ENCODE measurements at regions not wholly inside any gene's neighbourhood (a gene's known extent, or its start where the extent isn't known, plus 50 kb on each side); places are given as distances from the start of the nearest gene placed in this dataset.
"Not testable (repeated sequence)": the region's sequence is repeated elsewhere in the genome, so short reads cannot be mapped to it uniquely, and the experiment has no call there.

DNA sequence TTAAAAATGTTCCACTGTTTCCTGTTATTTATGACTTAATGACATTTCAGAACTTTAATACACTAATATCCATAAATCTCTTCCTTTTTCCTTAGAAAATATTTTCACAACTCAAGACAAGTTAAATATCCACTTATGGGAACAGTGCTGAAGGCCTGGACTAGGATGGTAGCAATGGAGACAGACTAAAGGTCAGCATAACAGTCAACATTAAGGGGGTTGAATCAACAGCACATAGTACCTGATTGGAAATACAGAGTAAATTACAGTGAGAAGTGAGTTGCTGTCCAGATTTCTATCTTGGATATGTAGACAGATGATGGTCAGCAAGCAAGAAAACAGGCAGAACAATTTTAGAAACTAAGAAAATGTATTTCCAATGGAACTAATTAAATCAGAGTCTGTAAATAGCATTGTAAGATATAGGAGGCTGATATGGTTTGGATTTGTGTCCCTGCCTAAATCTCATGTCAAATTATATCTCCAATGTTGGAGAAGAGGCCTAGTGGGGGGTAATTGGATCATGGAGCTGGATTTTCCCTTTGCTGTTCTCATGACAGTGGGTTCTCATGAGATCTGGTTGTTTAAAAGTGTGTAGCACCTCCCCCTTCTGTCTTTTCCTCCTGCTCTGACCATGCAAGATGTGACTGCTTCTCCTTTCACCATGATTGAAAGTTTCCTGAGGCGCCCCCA is 682.7 kb downstream of the MAFB start (continued):
- TF ChIP-seq STAT1 (IDR thresholded peaks at IDR 0.05; ENCODE audit: unreplicated experiment): no peak
- TF ChIP-seq, protein P1, sequence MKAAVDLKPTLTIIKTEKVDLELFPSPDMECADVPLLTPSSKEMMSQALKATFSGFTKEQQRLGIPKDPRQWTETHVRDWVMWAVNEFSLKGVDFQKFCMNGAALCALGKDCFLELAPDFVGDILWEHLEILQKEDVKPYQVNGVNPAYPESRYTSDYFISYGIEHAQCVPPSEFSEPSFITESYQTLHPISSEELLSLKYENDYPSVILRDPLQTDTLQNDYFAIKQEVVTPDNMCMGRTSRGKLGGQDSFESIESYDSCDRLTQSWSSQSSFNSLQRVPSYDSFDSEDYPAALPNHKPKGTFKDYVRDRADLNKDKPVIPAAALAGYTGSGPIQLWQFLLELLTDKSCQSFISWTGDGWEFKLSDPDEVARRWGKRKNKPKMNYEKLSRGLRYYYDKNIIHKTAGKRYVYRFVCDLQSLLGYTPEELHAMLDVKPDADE (IDR thresholded peaks at IDR 0.05): no peak
- no peak for TF ChIP-seq ZNF114 (CRISPR knock-in tag; IDR thresholded peaks at IDR 0.05)

DNA sequence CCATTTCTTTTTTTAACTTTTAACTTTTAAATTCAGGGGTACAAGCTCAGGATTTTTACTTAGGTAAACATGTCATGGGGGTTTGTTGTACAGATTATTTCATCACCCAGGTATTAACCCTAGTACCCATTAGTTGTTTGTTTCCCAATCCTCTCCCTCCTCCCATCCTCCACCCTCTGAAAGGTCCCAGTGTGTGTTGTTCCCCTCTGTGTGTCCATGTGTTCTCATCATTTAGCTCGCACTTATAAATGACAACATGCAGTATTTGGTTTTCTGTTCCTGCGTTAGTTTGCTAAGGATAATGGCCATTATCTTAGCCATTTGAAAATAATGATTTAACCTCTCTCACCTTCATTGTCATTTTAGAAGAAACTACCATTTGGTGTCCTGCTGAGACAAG is 684.9 kb downstream of the MAFB start:
- H3K27me3 ChIP-seq (ENCODE audit: insufficient read depth); ATAC-seq; H3K27me3 Mint-ChIP-seq (ENCODE audit: insufficient read depth, low read depth, poor library complexity); H3K27ac Mint-ChIP-seq; H3K79me2 ChIP-seq (replicated peaks; ENCODE audit: insufficient read depth); H3K9me3 Mint-ChIP-seq; H3K4me3 Mint-ChIP-seq; H3F3A ChIP-seq (replicated peaks; ENCODE audit: low read depth); H2AFZ ChIP-seq; H3K36me3 ChIP-seq (ENCODE audit: insufficient read depth); H3K36me3 Mint-ChIP-seq (ENCODE audit: low read depth); H3K9me2 ChIP-seq (ENCODE audit: insufficient read depth); H3K4me3 ChIP-seq; H4K20me1 ChIP-seq (replicated peaks; ENCODE audit: insufficient read depth); H3K4me1 ChIP-seq (ENCODE audit: insufficient read depth); H3K4me2 ChIP-seq; H3K27ac ChIP-seq (ENCODE audit: low read depth); DNase-seq (ENCODE audit: low spot score): not testable (repeated sequence)
- H3K4me1 Mint-ChIP-seq: peaks cover 18% of the 10 kb centered on the region

DNA sequence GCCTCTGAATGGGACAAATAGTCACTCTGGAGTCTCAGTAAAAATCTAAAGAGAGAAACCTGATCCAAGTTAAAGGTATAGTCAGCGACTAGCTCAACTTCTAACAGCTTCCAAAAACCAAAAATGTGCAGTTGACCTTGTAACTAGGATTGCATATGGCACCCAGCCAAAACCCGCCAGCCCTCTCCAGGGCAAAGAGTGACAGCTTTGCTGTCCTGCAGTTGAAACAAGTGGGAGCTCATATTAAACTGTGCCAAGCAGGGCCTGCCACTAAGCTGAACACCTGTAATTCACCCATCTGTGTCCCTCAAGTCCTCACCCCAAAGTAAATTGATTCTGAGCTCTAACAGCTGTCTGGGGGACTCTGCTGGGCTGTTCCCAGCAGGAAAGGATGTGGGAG is 695.3 kb downstream of the MAFB start:
- no peaks in the 10 kb centered on the region for H4K20me1 ChIP-seq (replicated peaks; ENCODE audit: insufficient read depth)
- H3K27ac ChIP-seq (ENCODE audit: low read depth): no peak overlapping the region
- Mint-ChIP-seq H3K4me1 (no peaks in the 10 kb centered on the region), H3K36me3 (ENCODE audit: low read depth) (peaks cover 6% of the 10 kb centered on the region; the same call in 2 of the 3 replicates), H3K4me3 (no peak overlapping the region), H3K9me3 (peaks cover 6% of the 10 kb centered on the region; the same call in 2 of the 3 replicates), H3K27me3 (ENCODE audit: insufficient read depth, low read depth, poor library complexity) (no peaks in the 10 kb centered on the region), H3K27ac (no peak overlapping the region)
- H3K4me2 ChIP-seq: no peak overlapping the region
- no peaks in the 10 kb centered on the region; the same call in 1 of the 2 replicates for H3K36me3 ChIP-seq (ENCODE audit: insufficient read depth)
- H3K9me2 ChIP-seq (ENCODE audit: insufficient read depth): no peaks in the 10 kb centered on the region
- DNase-seq (ENCODE audit: low spot score): no peak
- H3K27me3 ChIP-seq (ENCODE audit: insufficient read depth): no peaks in the 10 kb centered on the region
- H3K4me3 ChIP-seq: no peak overlapping the region
- no peaks in the 10 kb centered on the region for H3F3A ChIP-seq (replicated peaks; ENCODE audit: low read depth)
- H3K79me2 ChIP-seq (replicated peaks; ENCODE audit: insufficient read depth): no peaks in the 10 kb centered on the region
- ATAC-seq: no peak
- H2AFZ ChIP-seq: no peak overlapping the region
- TF ChIP-seq, protein P2, sequence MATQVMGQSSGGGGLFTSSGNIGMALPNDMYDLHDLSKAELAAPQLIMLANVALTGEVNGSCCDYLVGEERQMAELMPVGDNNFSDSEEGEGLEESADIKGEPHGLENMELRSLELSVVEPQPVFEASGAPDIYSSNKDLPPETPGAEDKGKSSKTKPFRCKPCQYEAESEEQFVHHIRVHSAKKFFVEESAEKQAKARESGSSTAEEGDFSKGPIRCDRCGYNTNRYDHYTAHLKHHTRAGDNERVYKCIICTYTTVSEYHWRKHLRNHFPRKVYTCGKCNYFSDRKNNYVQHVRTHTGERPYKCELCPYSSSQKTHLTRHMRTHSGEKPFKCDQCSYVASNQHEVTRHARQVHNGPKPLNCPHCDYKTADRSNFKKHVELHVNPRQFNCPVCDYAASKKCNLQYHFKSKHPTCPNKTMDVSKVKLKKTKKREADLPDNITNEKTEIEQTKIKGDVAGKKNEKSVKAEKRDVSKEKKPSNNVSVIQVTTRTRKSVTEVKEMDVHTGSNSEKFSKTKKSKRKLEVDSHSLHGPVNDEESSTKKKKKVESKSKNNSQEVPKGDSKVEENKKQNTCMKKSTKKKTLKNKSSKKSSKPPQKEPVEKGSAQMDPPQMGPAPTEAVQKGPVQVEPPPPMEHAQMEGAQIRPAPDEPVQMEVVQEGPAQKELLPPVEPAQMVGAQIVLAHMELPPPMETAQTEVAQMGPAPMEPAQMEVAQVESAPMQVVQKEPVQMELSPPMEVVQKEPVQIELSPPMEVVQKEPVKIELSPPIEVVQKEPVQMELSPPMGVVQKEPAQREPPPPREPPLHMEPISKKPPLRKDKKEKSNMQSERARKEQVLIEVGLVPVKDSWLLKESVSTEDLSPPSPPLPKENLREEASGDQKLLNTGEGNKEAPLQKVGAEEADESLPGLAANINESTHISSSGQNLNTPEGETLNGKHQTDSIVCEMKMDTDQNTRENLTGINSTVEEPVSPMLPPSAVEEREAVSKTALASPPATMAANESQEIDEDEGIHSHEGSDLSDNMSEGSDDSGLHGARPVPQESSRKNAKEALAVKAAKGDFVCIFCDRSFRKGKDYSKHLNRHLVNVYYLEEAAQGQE (IDR thresholded peaks at IDR 0.05; ENCODE audit: unreplicated experiment): no peak
- TF ChIP-seq CREB1 (CRISPR knock-in tag; IDR thresholded peaks at IDR 0.05; ENCODE audit: low read depth): no peak
- no peaks in the 10 kb centered on the region for H3K4me1 ChIP-seq (ENCODE audit: insufficient read depth)
